GM18511 (cell line): ENCODE measurements at regions not wholly inside any gene's neighbourhood (a gene's known extent, or its start where the extent isn't known, plus 50 kb on each side); places are given as distances from the start of the nearest gene placed in this dataset.

ENCODE experiments used
- ATAC-seq: cut with Tn5 transposase; IDR thresholded peaks from one replicate; pipeline ENCODE4 v1.9.1; 2021; ENCODE audit warnings: mild to moderate bottlenecking, moderate library complexity; ENCODE audit not compliant: unreplicated experiment

DNA sequence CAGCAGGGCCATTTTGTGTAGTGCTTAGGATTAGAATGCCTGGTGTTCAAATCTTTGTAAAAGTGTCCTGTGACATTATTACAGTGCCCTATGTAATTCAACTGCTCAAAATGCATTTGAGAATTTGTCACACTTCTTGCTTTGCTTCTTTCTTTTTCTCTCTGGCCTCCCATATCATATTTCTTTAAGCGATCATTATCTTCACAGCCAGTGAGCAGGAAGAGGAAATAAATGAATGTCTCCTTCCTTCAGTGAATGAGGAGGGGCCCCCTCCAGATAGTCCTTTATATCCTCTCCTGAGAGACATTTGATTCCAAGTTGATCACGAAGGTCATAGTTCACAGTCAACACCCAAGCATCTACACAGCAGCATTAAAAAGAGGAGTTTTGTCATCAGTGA lies 425.1 kb upstream of the NPVF start:
- no peak for ATAC-seq

GRCh38 chr7:25656071-25656470 lies 427.8 kb upstream of the NPVF start:
- no peak for ATAC-seq

DNA sequence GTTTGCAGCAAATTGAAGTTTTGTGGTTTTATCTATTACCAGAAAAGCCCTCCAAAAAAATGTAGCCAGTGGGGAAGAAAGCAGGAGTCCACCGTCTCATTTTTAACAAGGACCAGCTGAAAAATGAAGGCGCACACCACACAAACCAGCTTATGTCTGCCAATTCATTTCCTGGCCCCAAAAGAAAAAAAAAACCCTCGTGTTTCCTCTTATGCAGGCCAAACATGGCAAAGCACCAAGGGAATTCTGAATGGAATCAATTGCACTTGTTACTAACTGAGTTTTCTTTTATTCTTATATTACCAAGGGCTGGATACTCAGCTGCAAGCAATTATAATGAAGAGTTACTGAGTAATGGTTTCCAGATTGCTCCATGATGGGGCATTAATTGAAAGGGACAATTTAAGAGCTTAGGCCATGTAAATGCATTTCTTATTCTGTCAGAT lies 428.3 kb upstream of the NPVF start:
- ATAC-seq = no peak

GRCh38 chr7:25658375-25658774 lies 430.1 kb upstream of the NPVF start:
- no peak for ATAC-seq

DNA sequence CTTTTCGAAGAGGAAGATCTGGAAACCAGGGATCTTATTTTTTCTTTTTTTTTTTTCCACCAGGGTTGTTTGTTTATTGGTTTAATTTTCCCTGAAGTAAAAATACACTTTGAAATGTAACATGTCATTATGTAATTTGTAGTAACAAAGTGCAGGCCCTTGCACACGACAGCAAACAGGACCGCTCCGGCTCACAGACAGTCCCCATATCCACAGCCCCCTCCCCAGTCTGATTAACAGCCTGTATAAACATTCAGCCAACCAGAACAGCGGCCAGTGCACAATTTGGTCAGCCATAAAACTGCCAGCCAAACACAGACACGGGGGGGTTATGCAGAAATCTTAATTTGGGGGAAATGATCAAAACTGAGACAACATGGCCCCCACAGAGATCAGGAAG lies 431.6 kb upstream of the NPVF start:
- ATAC-seq = no peak

DNA sequence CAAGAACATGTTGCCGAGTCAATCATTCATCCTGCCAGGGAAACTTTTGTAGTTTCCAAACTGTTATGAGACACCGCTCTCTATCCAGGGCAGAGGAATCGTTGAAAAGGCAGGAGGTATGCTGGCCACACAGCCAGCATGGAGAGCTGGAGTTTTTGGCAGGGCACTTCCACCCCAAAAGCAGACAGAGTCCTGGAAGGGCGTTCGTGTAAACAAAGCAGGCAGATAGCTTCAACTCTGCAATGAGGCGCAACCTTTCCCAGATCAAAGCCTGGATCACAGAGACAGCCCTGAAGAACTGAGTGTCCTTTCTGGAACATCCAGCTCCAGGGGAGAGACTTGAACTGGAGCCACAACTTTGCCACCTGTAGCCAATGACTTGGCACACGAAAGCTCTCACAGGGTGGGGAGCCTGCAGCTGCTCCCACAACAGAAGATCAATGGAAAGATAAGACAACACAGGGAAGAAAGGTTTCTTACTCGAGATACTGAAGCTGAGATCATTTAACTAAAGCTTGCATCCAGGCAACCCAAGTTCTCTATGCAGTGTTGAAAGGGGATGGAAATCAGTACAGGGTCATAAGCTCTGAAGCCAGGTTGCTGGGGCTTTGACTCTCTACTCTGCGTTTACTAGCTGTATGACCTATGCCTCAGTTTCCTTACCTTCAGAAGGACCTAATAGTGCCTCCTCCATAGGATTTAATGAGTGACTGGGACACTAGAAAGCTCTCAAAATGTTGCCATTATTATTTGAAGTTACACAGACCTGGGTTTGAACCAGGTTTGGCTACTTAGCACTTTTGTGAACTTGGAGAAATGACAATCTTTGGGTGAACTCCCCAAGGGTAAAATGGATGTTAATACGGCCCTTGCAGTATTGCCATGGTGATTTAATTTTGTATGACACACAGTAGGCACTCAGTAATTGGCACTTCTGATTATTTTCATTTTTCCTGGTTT lies 434.8 kb upstream of the NPVF start:
- no peak for ATAC-seq

DNA sequence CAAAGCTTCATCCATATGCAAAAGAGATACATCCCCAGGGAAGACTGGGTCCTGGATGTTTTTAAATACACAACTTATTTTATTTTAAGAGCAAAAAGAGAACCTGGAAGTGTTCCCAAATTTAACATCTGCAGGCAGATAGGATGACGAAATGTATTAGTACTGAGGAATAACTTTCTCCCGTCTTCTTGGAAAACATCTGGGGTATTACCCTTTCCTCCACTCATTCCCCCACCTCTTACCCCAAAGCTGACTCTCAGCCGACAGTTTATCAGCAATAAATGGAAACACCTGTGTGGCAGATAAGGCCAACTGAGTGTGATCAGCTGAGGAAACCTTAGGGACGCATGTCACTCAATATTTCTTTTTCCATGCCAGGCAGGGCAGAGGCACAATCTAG lies 435.6 kb upstream of the NPVF start:
- no peak for ATAC-seq

GRCh38 chr7:25664593-25664992 lies 436.3 kb upstream of the NPVF start:
- ATAC-seq = no peak

DNA sequence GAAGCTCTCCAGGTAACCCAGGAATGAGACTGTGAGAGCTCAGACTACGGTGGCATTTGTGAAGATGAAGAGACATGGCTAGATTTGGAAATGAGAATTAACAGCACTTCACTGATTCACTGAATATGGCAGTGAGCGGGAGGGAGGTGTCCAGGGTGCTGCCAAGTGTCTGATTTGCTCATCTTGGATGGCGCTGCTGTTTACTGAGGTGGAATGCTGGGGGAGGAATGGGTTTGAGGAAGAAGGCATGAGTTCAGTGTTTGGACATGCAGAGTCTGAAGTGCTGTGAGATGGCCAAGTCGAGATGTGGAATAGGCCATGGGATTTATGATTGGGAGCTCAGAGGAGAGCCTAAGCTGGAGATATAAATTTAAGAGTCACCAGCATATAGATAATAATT lies 437.1 kb upstream of the NPVF start:
- no peak for ATAC-seq

- ATAC-seq = no peak
These were observed 437.8 kb upstream of the NPVF start for GRCh38 chr7:25665903-25666670.

- ATAC-seq = no peak
These were observed 438.4 kb upstream of the NPVF start for GRCh38 chr7:25666671-25667060.

DNA sequence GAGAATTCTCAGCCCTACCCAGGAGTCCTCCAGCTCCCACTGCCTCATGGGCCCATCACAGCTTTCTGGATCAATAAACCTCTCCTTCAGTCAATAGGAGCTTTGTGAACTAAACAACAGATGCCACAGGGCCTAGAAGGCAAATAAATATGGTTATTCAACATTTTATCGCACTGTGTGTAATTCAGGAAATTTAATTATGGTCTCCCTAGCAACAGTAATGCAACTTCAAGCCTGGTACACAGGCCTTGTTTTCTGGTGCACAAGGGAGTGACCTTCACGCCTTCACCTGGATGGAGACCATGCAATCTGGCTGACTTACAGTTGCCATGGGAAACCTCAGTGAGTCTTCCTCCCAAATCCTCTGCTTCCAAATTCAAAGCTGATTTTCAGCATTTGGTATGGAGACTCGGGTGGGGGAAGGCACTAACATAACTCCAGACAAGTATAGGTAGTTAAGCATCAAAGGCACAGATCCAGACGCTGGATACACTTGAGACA lies 441.0 kb upstream of the NPVF start:
- ATAC-seq = no peak

DNA sequence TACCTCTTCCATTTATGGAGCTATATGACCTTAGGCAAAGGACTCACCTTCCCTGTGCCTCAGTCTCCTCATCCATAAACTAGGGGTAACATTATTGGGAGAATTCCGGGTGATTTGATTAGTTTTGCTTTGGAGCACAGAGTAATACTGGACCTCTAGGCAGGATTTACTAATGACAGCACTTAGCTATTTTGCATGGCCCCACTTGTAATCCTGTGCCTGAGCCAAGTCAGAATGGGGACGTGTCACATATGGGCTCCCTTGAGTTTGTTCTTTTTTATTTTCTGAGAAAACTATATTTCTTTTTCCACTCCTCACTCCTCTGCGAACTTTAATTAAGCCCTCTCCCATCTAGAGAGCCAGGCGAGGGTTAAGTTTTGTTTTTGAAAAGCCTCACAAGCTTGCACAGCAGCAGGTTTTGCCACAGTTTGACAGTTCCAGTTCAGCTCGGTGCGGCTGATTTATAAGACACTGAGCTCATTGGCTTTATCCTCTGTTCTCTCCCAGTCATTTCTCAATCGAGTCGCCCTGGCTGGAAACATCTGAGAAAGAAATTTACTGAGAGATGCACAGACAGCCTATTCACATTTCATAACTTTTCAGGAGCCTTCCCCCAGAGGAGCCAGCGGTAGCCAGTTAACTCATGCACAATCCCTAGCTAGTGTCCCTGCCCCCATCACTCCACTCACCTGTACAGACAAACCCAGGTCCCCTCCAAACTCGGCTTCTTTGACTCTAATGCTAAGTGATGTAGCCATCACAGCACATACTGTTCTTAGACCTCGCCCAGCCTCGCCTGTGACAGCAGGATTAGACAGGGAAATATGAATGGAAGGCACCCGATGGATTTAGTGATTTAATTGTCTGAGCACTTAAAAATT lies 441.9 kb upstream of the NPVF start:
- no peak for ATAC-seq

GRCh38 chr7:25671111-25671510 lies 442.8 kb upstream of the NPVF start:
- ATAC-seq = no peak

- no peak for ATAC-seq
These were observed 444.2 kb upstream of the NPVF start for GRCh38 chr7:25672496-25672895.

- no peak for ATAC-seq
These were observed 447.6 kb upstream of the NPVF start for GRCh38 chr7:25675789-25676474.

DNA sequence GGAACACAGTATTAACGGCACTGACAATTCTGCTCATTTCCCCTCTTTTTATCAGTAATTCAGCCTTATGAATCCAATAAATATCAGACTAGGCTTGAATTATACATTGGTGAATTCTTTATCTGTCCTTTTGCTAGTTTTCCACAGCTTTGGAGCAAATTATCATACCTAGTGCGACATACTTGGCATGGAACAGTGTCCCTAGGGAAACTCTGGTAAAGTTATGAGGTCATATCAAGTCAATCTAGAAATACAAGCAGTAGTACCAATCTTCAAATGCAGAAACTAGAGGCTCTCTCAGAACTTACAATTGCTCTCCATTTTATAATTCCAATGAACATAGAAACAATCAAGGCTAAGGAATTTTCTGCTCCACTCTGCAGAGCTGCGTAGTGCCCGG lies 449.3 kb upstream of the NPVF start:
- no peak for ATAC-seq

GRCh38 chr7:25678215-25678614 lies 449.9 kb upstream of the NPVF start:
- ATAC-seq = no peak

GRCh38 chr7:25680636-25681035 lies 452.4 kb upstream of the NPVF start:
- no peak for ATAC-seq

DNA sequence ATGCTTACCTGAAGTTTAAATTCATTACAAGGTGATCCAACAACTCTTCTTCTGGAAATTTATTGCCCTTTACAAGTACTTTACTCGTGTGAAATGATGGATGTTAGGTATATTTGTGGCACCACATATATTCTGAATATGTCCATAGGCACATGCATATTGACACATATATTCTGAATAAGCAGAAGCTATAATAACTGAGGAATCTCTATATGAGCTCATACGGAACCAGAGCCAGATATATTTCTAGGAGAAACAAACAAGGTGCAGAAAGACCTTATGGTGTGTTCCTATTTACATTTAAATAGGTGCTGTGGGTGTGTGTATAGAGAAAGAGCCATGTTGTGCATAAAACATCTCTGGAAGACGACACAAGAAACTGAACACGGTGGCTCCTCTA lies 456.1 kb upstream of the NPVF start:
- ATAC-seq = no peak
